ENCODE measurements at regions not wholly inside any gene's neighbourhood (a gene's known extent, or its start where the extent isn't known, plus 50 kb on each side); places are given as distances from the start of the nearest gene placed in this dataset.
"Not testable (repeated sequence)": the region's sequence is repeated elsewhere in the genome, so short reads cannot be mapped to it uniquely, and the experiment has no call there.

DNA sequence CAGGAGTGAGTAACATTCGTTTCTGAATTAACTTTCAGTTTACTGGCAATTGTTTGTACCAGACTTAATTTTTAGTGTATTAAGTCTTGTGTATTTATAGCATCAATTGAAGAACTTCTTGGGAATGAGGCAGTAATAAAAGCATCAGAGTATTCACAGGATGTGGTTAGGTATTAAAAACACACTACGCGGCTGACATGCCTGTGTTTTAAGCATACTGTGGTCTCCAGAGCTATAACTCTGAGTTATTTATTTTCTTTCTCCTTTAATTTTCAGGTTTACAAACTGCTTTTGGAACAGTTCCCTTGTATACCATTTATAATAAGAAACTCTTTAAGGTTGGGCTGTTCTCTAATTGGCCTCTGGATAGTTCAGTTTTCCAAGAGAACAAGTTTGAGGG is 626.1 kb upstream of the NRG3 start:
- DNase-seq (ENCODE audit: low read depth), result no peak

DNA sequence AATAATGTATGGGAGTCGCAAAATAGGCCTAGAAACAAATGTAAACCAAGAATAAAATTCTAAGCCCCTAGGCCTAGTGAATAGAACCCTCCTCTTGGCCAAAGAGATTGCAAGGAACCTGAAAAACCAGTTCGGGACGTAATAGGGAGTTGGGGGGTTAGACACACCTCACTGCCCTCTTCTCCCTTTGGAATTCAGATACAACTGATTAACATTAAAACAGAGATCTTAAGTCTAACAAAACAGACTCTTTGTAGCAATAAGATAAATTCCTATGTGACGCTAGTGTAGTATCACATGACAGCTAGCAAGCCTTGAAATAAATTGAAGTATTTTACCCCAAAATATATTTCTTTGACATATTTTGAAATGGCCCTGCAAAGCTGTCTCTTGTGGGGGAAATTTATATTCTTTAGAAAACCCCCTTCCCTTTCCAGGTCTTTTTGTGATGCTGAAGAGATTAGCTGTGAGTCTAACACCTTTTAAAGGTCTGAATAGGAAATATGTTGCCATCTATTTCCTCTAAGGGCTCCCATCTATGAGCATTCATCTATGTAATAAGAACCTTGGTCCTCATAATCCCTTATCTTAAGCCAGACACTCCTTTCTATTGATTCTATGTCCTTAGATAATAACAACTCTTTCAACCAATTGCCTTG is 623.4 kb upstream of the NRG3 start:
- no peak for DNase-seq (ENCODE audit: low read depth)

DNA sequence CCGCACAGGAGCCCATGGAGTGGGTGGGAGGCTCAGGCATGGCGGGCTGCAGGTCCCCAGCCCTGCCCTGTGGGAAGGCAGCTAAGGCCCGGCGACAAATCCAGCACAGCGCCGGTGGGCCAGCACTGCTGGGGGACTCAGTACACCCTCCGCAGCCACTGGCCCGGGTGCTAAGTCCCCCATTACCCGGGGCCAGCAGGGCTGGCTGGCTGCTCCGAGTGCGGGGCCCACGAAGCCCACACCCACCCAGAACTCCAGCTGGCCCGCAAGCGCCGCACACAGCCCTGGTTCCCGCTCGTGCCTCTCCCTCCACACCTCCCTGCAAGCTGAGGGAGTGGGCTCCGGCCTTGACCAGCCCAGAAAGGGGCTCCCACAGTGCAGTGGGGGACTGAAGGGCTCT is 610.0 kb upstream of the NRG3 start:
- DNase-seq (ENCODE audit: low read depth), result not testable (repeated sequence)

DNA sequence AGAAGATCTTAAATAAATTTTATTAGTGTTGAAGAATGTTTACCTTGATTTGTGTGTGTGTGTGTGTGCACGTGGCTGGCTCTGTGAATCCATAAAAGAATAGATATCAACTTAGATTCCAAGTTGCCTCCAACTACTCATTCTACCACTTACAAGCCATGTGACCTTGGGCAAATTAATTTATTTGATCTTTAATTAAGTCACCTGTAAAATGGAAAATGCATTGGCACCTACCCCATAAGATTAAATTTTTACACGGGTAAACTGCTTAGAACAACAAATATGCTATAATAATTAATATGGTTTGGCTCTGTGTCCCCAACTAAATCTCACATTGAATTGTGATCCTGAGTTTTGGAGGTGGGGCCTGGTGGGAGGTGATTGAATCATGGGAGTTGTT is 604.9 kb upstream of the NRG3 start:
- no peak for DNase-seq (ENCODE audit: low read depth)

DNA sequence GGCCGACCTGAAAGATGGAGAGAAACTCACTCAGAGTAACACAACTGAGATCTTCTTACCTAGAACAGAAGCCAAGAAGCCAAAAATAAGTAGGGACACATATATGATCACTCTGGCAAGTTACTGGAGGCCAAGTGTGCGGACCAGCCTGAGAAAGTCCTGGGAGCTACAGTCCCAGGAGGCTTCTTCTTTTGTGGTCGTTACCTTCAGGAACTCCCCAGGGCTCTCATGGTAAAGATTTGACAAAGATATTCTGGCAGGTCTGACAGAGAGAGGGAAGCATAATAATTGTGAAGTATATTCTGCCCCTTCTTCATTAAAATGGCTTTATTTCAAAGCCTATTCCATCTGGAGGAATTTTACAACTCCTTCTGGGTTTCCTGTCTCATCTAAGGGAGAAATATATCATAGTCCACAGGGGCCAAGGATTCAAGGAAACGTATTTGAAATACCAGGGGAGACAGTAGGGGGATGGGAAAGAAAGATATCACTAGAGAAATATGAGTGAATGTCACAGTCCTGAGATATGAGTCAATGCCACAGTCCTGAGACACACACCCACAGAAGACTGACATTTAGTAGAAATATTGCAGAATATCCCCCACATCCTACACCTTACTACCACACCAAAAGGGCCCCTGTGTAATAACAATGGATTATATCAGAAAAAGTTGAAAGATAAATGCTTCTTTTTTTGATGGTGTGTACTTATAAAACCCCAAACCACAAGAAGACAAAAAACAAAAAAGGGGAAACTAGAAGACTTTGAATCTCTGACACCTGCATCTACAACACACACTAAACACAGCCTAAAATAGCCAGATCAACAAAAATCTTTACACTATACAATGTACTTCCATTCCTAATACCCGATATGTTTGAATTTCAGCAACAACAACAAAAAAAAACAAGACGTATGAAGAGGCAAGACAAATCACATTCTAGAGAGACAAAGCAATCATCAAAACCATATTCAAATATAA is 594.2 kb upstream of the NRG3 start:
- no peak for DNase-seq (ENCODE audit: low read depth)

DNA sequence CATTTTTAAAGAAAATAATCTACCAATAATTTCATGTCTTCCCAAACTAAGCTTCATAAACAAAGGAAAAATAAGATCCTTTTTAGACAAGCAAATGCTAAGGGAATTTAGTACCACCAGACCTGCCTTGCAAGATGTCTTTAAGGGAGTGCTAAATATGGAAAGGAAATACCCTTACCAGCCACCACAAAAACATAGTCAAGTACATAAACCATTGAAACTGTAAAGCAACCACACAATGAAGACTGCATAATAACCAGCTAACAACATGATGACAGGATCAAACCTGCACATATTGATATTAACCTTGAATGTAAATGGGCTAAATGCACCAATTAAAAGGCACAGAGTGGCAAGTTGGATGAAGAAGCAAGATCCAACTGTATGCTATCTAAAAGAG is 586.5 kb upstream of the NRG3 start:
- DNase-seq (ENCODE audit: low read depth), result no peak

DNA sequence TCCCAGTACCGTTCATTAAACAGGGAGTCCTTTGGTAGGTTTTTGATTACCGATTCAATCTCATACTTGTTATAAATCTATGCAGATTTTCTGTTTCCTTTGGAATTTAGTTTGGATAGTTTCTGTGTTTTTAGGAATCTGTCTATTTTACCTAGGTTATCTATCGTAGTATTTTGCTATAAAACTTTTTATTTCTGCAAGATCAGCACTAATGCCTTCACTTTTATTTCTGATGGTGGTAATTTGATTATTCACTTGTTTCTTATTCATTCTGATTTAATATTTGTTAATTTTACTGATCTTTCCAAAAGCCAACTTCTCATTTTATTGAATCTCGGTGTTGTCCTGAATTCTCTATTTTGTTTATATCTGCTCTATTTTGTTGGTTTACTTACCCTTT is 577.7 kb upstream of the NRG3 start:
- DNase-seq (ENCODE audit: low read depth), result no peak

DNA sequence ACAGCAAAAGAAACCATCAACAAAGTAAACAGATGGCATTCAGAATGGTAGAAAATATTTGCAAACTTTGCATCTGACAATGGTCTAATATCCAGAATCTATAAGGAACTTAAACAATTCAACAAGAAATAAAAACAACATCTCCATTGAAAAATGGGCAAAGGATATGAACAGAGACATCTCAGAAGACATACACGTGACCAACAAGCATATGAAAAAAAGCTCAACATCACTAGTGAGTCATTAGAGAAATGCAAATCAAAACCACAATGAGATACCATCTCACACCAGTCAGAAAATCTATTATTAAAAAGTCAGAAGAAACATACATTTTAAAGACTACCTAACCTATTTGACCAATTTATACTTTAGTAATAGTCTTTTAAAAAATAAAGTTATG is 571.3 kb upstream of the NRG3 start:
- DNase-seq (ENCODE audit: low read depth), result no peak

DNA sequence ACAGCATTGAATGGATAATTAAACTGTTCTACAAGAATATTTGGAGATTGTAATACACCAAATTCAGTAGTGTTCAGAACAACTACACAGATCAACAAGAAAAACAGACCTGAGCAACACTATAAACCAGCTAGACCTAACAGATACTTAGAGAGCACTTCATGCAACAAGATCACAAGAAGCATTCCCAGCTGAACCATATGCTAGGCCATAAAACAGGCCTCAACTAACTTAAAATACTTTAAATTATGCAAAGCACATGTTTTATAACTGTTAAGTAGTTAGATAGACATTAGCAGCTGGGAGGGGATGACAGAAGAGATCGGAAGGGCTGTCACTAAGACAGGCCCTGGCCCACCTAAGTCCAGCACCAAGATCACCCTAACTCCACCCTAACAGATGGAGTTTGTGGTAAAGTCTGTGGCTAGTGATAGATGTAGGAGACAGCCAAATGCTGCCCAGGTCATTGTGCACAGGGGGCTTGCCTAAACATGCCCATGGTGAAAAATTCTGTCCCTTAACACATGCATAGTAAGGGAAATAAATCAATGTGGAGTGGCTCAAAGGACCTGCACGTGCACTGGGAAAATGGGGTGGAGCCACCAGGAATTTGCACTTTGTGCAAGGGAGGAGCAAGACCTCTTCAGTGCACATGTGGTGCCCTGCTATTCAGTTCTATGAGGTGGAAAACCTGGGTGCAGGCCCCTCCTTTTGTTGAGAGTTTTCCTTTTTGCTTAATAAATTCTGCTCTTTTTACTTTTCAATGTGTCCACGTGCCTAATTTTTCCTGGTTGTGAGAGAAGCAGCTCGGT is 567.8 kb upstream of the NRG3 start:
- no peak for DNase-seq (ENCODE audit: low read depth)

DNA sequence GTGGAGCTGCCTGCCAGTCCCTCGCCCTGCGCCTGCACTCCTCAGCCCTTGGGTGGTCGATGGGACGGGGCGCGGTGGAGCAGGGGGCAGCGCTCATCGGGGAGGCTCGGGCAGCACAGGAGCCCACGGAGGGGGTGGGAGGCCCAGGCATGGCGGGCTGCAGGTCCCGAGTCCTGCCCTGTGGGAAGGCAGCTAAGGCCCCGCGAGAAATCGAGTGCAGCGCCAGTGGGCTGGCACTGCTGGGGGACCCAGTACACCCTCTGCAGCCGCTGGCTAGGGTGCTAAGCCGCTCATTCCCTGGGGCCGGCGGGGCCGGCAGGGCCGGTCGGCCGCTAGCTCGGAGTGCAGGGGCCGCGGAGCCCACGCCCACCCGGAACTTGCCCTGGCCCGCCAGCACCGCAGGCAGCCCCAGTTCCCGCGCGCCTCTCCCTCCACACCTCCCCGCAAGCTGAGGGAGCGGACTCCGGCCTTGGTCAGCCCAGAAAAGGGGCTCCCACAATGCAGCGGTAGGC is 565.9 kb upstream of the NRG3 start:
- DNase-seq (ENCODE audit: low read depth), result no peak

DNA sequence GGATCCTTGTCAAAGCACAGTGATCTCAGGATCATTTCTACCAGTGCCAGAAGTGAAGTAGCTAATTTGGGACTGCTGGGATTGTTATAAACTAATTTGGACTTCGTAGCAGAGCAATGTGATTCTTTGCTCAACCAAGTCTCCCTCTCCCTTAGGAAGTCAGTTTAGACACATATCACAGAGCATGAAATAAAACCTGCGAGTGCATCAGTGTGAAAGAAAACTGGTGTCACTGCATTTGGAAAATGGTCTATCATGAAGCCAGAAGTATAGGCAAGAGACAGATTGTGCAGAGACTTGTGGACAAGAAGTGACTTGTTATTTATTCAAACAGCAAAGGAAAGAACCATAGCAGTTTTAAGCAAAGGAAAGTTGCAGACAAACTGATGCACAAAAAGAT is 560.5 kb upstream of the NRG3 start:
- no peak for DNase-seq (ENCODE audit: low read depth)

DNA sequence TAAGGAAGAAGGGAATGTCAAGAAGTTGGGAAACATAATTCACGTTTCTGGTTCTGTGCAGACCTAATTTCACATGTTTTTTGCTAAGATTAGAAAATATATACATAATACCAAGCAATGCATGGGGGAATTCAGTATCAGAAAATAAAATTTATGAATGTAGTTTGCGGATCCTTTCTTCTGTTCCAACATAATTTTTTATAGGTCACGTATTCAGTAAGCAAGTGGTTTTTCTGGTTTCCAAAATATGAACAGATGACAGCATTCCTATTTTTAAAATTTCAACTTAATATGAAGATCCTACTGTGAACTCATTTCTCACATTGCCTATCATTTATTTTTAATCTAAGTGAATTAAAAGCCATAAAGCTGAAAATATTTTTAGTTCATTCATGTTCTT is 560.0 kb upstream of the NRG3 start:
- DNase-seq (ENCODE audit: low read depth), result no peak

DNA sequence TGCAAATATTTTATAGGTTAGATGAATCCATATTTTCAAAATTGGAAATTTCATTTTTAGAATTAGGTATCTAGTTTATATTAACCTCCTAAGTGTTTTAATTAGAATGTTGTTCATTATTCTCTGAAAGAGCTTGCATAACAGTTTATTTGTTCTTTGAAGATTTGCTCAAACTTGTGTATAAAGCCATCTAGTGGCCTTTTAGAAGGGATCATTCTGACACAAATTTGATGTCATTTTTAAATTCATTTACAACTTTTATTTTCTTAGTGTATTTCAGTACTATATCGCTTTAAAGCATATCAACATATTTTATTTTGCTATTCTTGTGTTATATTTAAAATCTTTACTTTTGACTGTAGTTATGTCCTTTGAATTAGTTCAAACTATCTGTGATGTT is 527.0 kb upstream of the NRG3 start:
- DNase-seq (ENCODE audit: low read depth), result no peak

DNA sequence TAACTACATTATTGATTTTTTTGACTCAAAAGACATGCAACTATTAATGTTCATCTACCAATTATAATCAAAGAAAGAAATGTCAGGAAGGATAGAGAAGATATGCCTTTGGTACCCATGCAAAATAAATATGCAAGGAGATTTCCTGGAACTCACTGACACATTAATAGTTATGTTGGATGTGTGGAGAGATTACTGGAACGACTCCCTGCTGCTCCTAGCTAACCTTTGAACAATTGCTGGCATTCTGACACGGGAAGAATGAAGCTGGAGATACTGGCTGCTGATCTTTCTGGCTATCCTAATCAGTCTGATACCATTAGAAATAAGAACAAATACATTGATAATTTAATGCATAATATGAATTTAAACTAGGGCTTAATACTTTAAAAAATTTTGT is 507.9 kb upstream of the NRG3 start:
- no peak for DNase-seq (ENCODE audit: low read depth)

DNA sequence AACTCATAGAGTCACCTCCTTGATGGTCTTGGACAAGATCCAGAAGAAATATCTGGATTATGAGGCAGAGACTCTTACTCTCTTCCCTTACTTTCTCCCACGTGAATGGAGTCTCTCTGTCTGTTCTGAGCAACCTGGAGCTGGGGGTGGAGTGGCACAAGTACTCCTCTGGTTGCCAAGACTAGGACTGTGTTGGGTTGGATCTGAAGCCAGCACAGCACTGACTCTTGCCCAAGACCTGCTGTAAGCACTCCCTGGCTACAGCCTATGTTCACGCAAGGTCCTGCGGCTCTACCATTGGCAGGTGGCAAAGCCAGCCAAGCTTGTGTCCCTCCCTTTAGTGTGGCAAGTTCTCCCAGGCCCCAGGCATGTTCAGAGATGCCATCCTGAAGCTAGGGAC is 488.2 kb upstream of the NRG3 start:
- no peak for DNase-seq (ENCODE audit: low read depth)

DNA sequence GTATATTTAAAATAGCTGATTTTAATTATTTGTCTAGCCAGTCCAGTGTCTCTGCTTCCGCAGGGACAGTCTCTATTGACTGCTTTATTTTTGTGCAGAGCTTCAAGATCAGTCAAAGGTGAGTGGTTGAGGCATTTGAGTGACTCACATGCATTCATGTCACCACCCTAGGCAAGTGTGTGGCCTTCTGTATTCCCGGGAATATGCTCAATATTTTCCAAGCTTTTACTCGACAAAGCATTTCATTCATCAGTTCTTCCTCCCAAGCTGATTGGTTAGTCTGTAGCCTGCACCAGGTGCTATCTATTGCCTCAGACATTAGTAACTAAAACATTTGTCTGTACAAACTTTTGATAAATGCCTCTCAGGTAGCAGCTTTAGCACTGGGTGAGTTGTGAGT is 471.5 kb upstream of the NRG3 start:
- DNase-seq (ENCODE audit: low read depth), result no peak

DNA sequence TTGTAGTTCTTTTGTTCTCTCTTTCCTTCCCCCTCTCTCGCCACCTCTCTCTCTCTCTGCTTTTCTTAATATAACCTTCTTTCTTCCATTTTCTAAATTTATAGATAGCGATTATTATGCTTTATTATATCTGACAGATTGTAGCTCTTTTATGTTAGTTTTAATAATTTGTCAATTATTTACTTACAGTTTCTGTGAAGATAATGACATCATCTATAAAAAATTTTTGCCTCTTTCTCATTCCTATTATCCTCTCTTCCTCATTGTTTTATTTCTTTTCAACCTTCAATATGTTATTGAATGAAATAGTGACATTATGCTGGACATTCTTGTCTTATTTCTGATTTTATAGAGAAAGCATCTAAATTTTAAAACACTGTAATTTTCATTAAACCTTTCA is 469.6 kb upstream of the NRG3 start:
- DNase-seq (ENCODE audit: low read depth), result no peak

DNA sequence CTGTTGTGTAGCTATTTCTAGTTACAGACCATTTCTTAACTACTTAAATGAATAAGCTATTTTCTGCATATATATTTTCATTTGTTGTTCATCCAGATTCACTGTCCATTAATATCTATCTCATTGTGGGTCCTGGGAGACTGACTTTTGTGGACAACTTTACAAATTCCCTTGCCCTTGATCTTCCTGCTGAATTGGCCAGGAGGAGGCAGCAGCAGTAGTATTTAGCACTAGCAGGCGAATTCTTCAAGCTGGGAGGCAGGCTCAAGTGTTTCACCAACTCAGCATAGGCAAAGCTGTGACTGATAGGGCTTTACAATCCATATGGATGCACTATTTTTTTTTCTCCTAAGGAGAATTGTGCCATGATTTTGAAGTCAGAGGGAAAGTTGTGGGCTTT is 461.0 kb upstream of the NRG3 start:
- no peak for DNase-seq (ENCODE audit: low read depth)

DNA sequence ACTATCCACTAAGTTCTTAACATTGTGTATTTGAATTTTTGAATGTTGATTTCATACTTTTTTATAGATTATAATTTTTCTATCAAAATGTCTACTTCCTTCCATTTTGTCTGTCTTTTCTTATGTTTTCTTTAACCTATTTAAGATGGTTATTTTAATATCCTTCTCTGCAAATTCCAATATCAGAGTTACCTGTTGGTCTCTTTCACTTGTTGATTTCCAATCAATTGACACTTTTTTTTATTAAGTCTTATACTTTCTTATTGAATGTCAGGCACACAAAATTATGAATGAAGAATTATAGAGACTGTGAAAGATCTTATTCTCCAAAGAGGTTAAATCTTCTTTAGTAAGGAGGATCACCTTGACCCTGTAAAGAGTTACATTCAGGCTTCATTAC is 448.3 kb upstream of the NRG3 start:
- no peak for DNase-seq (ENCODE audit: low read depth)

DNA sequence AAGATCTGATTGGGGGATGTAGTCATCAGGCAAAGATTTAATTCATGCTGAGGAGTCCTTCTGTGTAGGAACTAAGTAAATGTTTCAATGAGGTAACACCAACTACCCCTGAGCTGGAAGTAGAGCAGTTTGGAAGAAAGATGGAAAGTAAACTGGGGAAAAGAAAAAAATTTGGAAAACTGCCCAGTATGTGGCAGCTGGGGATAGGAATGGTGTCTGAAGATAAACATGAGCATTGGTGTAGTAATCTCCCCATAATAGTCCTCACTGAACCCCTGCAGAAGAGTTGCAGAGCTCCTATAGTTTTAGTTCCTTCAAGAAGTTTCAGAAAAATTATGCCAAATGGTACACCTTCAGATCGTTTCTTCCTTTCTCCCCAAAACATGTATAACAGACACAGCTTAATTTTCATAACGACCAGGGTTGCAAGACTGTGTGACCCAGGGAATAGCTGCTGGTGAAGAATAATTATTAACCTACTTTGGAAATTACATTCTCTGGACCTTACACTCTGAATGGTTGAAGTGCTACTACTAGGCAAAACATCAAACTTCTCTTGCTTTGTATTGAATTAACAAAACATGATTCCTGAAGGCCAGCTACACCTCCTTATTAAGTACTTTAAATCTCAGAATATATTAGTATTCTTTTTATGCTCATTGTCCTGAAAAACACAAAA is 446.4 kb upstream of the NRG3 start:
- no peak for DNase-seq (ENCODE audit: low read depth)

DNA sequence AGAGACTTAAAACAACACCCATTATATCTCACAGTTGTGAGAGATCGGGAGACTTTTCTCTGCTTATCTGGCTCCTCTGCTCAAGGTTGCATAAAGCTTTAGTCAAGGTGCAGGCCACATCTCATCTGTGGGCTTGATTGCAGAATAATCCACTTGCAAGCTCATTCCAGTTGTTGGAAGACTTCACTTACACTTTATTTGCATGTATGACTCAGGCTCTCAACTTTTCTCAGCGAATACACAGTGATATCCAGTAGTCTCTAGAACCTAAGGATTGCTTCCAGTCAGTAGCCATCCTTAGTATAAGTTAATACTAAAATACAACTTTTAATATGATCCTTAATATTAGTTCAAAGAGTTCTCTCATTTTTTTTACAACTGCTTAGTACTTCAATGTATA is 435.5 kb upstream of the NRG3 start:
- no peak for DNase-seq (ENCODE audit: low read depth)

DNA sequence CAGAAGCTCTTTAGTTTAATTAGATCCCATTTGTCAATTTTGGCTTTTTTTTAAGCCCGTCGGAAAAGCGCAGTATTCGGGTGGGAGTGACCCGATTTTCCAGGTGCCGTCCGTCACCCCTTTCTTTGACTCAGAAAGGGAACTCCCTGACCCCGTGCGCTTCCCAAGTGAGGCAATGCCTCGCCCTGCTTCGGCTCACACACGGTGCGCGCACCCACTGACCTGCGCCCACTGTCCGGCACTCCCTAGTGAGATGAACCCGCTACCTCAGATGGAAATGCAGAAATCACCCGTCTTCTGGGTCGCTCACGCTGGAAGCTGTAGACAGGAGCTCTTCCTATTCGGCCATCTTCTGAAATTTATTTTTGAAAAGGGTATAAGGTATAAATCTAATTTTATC is 433.4 kb upstream of the NRG3 start:
- DNase-seq (ENCODE audit: low read depth), result not testable (repeated sequence)
